ENCODE measurements at regions not wholly inside any gene's neighbourhood (a gene's known extent, or its start where the extent isn't known, plus 50 kb on each side); places are given as distances from the start of the nearest gene placed in this dataset.

GRCh38 chr20:40738976-40739375 is 49.9 kb upstream of the MAFB start:
- Mint-ChIP-seq H3K27me3 (peaks cover 3% of the 10 kb centered on the region), H3K9me3 (no peaks in the 10 kb centered on the region), H3K4me3 (no peak overlapping the region), H3K4me1 (no peaks in the 10 kb centered on the region), H3K27ac (no peak overlapping the region)
- DNase-seq (no peak), ATAC-seq (no peak)

- H3K27me3 Mint-ChIP-seq: no peaks in the 10 kb centered on the region
- DNase-seq (no peak), ATAC-seq (no peak)
- H3K4me1 Mint-ChIP-seq: no peaks in the 10 kb centered on the region
- no peaks in the 10 kb centered on the region for H3K9me3 Mint-ChIP-seq
- no peak overlapping the region for H3K4me3 Mint-ChIP-seq
- peak overlapping the region in 1 of 2 donors; percentile 69 for H3K27ac Mint-ChIP-seq
Observed at GRCh38 chr20:40739841-40740240, 50.8 kb upstream of the MAFB start.

DNA sequence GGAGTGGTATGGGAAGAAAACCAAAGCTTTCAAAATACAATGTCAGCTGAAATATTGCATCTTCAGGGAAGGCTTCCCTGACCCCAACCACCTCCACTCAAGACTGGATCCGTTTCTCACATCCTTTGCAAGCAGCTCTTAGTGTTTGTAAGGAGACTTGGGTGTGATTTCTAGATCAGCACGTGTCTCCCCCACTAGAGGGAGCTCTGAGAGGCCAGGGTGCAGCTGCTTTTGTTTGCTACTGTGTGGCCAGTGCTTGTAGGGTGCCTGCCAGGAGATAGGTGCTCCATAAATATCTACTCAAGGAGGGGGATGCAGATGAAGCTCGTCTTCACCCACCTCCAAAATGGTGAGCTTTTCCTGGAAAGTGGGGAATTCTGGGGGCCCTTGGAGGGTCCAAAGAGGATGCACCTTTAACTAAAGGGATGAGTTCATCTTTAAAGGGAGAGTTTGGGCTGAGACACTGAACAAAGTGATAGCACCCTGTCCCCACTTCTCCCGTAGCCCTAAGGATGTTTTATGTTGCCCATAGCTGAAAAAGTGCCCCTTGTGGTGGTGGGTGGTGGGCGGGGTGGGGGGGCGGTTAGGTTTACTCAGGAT is 52.6 kb upstream of the MAFB start:
- Mint-ChIP-seq H3K4me3 (no peak overlapping the region), H3K9me3 (no peaks in the 10 kb centered on the region), H3K27me3 (no peaks in the 10 kb centered on the region), H3K27ac (no peak overlapping the region), H3K4me1 (no peaks in the 10 kb centered on the region)
- ATAC-seq (no peak), DNase-seq (peak; percentile 21 to 27)

- peak; percentile 28 for ATAC-seq
- Mint-ChIP-seq H3K4me3 (no peak overlapping the region), H3K27ac (no peak overlapping the region), H3K4me1 (no peaks in the 10 kb centered on the region), H3K27me3 (peaks cover 7% of the 10 kb centered on the region), H3K9me3 (no peaks in the 10 kb centered on the region)
- no peak for DNase-seq
Observed at GRCh38 chr20:40743141-40743775, 54.2 kb upstream of the MAFB start.

DNA sequence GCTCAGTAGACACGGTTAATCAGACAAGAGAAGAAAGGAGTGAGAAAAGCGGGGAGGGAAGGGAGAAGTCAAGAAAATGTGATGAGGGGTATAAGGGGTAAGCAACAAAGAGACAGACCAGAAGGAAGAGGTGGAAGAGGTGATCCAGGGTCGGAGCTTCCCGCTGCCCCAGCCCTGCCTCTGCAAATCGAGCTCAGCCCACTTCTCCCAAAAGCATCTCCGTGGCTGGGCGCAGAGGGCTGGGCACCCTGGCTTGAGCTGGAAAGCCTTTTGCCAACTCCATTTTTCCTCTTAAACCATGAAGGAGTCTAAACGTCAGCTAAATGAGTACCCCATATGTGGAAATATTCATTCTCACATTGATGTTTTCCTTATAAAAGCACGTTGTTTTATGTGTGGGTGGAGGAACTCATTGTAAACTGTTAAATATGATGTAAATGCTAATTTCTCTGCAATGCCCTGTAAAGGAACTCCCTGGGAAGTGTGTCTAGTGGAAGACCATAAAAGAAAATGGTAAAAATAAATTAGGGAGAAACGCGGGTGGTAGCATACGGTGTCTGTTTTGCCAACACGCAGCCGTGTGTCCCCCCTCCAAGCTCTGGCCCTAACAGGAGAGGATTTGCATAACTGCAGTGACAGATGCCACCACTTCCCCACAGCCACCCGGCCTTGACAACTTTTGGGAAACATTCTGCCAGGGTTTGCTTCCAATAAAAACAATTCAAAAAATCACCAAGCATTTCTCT is 55.2 kb upstream of the MAFB start:
- H3K9me3 Mint-ChIP-seq: no peaks in the 10 kb centered on the region
- H3K4me1 Mint-ChIP-seq: no peaks in the 10 kb centered on the region
- no peak overlapping the region for H3K4me3 Mint-ChIP-seq
- ATAC-seq (no peak), DNase-seq (no peak)
- H3K27me3 Mint-ChIP-seq: peaks cover 11% of the 10 kb centered on the region
- no peak overlapping the region for H3K27ac Mint-ChIP-seq

DNA sequence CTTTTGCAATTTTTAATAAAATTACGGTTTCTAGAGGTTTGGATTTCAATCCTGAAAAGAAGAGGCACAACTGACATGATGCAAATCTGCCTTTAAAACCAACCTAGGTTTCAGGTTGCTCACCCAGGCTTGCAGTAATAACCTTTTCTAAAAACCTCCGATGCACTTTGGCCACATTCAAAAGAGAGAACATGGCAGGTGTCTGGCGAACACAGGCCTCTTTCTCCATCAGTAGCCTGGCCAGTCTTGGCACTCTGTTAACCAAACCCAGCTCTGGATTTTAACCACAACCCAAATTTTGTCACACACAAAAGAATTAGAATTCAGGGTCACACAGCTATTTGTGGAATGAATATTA is 55.8 kb upstream of the MAFB start:
- Mint-ChIP-seq H3K27me3 (peaks cover 11% of the 10 kb centered on the region), H3K4me1 (no peaks in the 10 kb centered on the region), H3K9me3 (no peaks in the 10 kb centered on the region), H3K27ac (no peak overlapping the region), H3K4me3 (no peak overlapping the region)
- ATAC-seq (no peak), DNase-seq (no peak)

- Mint-ChIP-seq H3K9me3 (no peaks in the 10 kb centered on the region), H3K4me1 (no peaks in the 10 kb centered on the region), H3K27me3 (peaks cover 11% of the 10 kb centered on the region), H3K4me3 (no peak overlapping the region), H3K27ac (no peak overlapping the region)
- ATAC-seq (no peak), DNase-seq (no peak)
Observed at GRCh38 chr20:40746251-40746650, 57.2 kb upstream of the MAFB start.

- DNase-seq (no peak), ATAC-seq (no peak)
- Mint-ChIP-seq H3K27ac (no peak overlapping the region), H3K4me3 (no peak overlapping the region), H3K27me3 (peaks cover 11% of the 10 kb centered on the region), H3K4me1 (no peaks in the 10 kb centered on the region), H3K9me3 (no peaks in the 10 kb centered on the region)
Observed at GRCh38 chr20:40748182-40748581, 59.1 kb upstream of the MAFB start.

GRCh38 chr20:40749985-40750506 is 61.0 kb upstream of the MAFB start:
- peaks cover 11% of the 10 kb centered on the region for H3K27me3 Mint-ChIP-seq
- no peak overlapping the region for H3K27ac Mint-ChIP-seq
- no peak overlapping the region for H3K4me3 Mint-ChIP-seq

DNA sequence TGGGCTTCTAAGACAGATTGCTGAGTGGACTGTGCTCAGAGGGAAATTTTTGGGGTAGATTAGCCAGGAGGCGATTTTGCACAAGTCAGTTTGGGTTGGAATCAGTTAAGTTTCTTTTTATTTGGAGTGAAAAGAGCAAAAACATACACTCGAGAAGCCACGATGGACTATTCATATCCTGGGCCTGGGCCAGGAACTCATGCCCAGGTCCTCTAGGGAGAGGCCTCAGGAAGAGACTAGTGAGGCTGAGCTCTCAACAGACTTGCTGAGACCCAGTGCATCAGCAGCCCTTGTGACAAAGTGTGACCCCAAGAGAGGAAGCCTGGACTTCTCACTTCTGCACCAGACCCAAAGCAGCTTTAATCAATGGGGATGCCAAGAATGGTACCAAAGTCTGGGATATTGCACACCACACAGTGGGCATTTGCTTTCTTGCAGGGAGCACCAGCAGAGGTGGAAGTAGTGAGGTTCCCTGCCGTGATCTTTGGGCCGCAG is 61.6 kb upstream of the MAFB start:
- Mint-ChIP-seq H3K27me3 (peaks cover 11% of the 10 kb centered on the region), H3K9me3 (no peaks in the 10 kb centered on the region)
- no peak for ATAC-seq

More at GRCh38 chr20:40749985-40750506, 61.0 kb upstream of the MAFB start:
- Mint-ChIP-seq H3K4me1 (no peaks in the 10 kb centered on the region), H3K9me3 (no peaks in the 10 kb centered on the region)
- no peak for ATAC-seq
- no peak for DNase-seq

GRCh38 chr20:40753472-40753871 is 64.4 kb upstream of the MAFB start:
- Mint-ChIP-seq H3K9me3 (no peaks in the 10 kb centered on the region), H3K27me3 (peaks cover 2% of the 10 kb centered on the region), H3K4me3 (no peak overlapping the region), H3K4me1 (peaks cover 19% of the 10 kb centered on the region), H3K27ac (peak overlapping the region in 1 of 2 donors; percentile 55)
- ATAC-seq (no peak), DNase-seq (no peak)

More for the DNA sequence above, 61.6 kb upstream of the MAFB start:
- DNase-seq: no peak
- Mint-ChIP-seq H3K27ac (no peak overlapping the region), H3K4me1 (no peaks in the 10 kb centered on the region), H3K4me3 (no peak overlapping the region)

GRCh38 chr20:40754339-40754943 is 65.4 kb upstream of the MAFB start:
- no peak for DNase-seq
- ATAC-seq: no peak
- H3K4me3 Mint-ChIP-seq: no peak overlapping the region
- H3K4me1 Mint-ChIP-seq: peaks cover 19% of the 10 kb centered on the region
- H3K27me3 Mint-ChIP-seq: no peaks in the 10 kb centered on the region
- no peak overlapping the region for H3K27ac Mint-ChIP-seq
- no peaks in the 10 kb centered on the region for H3K9me3 Mint-ChIP-seq

GRCh38 chr20:40757087-40757486 is 68.1 kb upstream of the MAFB start:
- ATAC-seq (peak; percentile 71), DNase-seq (no peak)
- Mint-ChIP-seq H3K4me3 (no peak overlapping the region), H3K9me3 (no peaks in the 10 kb centered on the region), H3K27me3 (no peaks in the 10 kb centered on the region), H3K27ac (peak overlapping the region in 1 of 2 donors; percentile 87), H3K4me1 (peaks cover 19% of the 10 kb centered on the region)

DNA sequence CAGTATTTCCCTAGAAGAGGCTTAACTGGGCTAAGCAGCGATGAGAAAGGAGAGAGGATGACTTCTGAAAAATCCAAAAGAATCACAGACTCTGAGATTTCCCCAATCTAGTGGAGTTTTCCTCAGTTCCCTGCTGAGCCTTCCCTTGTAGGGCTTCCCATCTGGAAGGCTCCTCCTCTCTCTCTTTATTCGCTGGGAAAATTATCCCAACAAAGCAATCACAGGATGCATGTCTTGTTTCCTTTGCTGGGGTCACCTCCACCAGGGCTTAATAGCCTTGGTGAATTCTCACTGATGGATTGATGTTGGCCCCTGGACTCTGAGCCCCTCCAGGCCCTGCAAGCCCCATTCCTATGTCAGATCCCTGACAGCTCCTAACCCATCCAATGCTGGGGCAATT is 69.8 kb upstream of the MAFB start:
- Mint-ChIP-seq H3K9me3 (no peaks in the 10 kb centered on the region), H3K27me3 (peaks cover 1% of the 10 kb centered on the region), H3K27ac (no peak overlapping the region), H3K4me1 (peaks cover 19% of the 10 kb centered on the region), H3K4me3 (no peak overlapping the region)
- DNase-seq (no peak), ATAC-seq (no peak)

DNA sequence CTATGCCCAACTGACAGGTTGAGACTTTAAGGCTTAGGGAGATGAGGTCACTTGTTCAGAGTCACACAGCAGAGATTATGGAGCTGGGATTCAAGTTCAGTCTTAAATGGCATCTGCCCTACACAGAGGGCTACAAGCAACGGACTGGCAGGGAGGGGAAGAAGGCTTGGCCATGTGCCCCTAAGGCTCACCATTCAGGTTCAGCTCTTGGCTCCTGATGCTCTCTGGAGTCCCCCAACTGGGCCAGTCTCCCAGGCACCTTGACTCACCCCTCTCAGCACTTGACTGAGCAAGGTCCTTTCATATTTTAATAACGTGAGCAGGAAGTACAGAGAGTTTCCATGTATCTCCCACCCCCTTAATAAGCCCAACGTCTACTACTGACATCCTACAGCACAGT is 71.4 kb upstream of the MAFB start:
- no peaks in the 10 kb centered on the region for H3K9me3 Mint-ChIP-seq
- peaks cover 15% of the 10 kb centered on the region for H3K27me3 Mint-ChIP-seq
- H3K4me1 Mint-ChIP-seq: peaks cover 19% of the 10 kb centered on the region
- H3K27ac Mint-ChIP-seq: no peak overlapping the region
- ATAC-seq (no peak), DNase-seq (no peak)
- H3K4me3 Mint-ChIP-seq: no peak overlapping the region

Data from stimulated activated naive CD8-positive, alpha-beta T cell treated with anti-CD3 and anti-CD28 coated beads, Interleukin-15, amount 100 ng/mL, for 72 hours (primary cell).